Ascending aorta (tissue), 2 donors: ENCODE measurements at regions not wholly inside any gene's neighbourhood (a gene's known extent, or its start where the extent isn't known, plus 50 kb on each side); places are given as distances from the start of the nearest gene placed in this dataset.

Experiments
- DNase-seq, 2 donors: peaks; one replicate each; pipeline ENCODE4 v3.0.0-alpha.2; 2019; ENCODE audit warnings: low spot score in 2 of 2
- H3K27ac ChIP-seq, 2 donors: fragments of 200-600 bp; sonication (generic); one replicate each; pipeline ENCODE4 v1.5.1; 2016 to 2017; ENCODE audit warnings: mild to moderate bottlenecking in 1 of 2
- H3K27me3 ChIP-seq: fragments of 200-600 bp; sonication (generic); one replicate; pipeline ENCODE4 v1.5.1; 2017
- H3K36me3 ChIP-seq, 2 donors: fragments of 200-600 bp; sonication (generic); one replicate each; pipeline ENCODE4 v1.5.1; 2016
- H3K4me1 ChIP-seq, 2 donors: fragments of 200-600 bp; sonication (generic); one replicate each; pipeline ENCODE4 v1.5.1; 2016 to 2017; ENCODE audit warnings: mild to moderate bottlenecking in 1 of 2
- H3K4me3 ChIP-seq, 2 donors: fragments of 200-600 bp; sonication (generic); one replicate each; pipeline ENCODE4 v1.5.1; 2016 to 2017; ENCODE audit warnings: mild to moderate bottlenecking in 1 of 2
- H3K9me3 ChIP-seq, 2 donors: fragments of 200-600 bp; sonication (generic); one replicate each; pipeline ENCODE4 v1.5.1; 2016
- CTCF ChIP-seq, 3 experiments: fragments of 200-600 bp in 2 of 3; fragments of 450-650 bp in 1 of 3; sonication (generic) in 2 of 3; IDR thresholded peaks; one replicate each; pipeline ENCODE4 v1.5.1; 2016 to 2019; ENCODE audit warnings: antibody characterized with exemption in 3 of 3, mild to moderate bottlenecking in 1 of 3, moderate library complexity in 1 of 3
- intact Hi-C: fragments of 100-400 bp; cut with DNase I; formaldehyde crosslinking; loops from one replicate; pipeline ENCODE4 v1.15.1; 2023

DNA sequence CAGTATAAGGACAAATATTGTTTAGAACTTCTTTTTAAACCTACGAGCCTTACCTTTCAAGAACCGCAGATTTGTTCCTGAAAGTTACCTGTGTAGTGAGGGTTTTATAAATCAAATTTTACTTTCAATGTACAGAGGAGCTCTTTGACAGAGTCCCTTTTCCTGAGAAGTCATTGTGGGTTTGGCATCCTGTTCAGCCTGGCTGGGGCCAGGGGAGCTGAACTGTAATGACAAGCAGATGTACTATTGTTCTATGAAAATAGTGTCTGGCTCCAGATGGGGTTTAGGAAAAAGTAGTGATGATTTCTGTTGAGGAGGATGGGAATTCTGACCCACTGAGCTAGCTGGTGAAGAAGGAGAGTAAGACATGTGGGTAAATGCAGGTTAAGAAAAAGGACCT, 196.2 kb upstream of the PGRMC2 start:
- H3K27me3 ChIP-seq, result no peaks in the 10 kb centered on the region
- H3K36me3 ChIP-seq, result no peaks in the 10 kb centered on the region
- intact Hi-C loops, result no loop called here
- peaks cover 0 to 3% of the 10 kb centered on the region in 2 donors for H3K4me1 ChIP-seq
- no peaks in the 10 kb centered on the region for H3K9me3 ChIP-seq
- no peak for DNase-seq
- TF ChIP-seq CTCF (IDR thresholded peaks at IDR 0.05), result no peak
- H3K27ac ChIP-seq, result no peak overlapping the region
- no peak overlapping the region for H3K4me3 ChIP-seq

- H3K9me3 ChIP-seq, result no peaks in the 10 kb centered on the region
- no peaks in the 10 kb centered on the region for H3K27me3 ChIP-seq
- no peak for TF ChIP-seq CTCF (IDR thresholded peaks at IDR 0.05)
- intact Hi-C loops, result no loop called here
- no peak overlapping the region for H3K4me3 ChIP-seq
- no peaks in the 10 kb centered on the region for H3K36me3 ChIP-seq
- H3K4me1 ChIP-seq, result peaks cover 0 to 3% of the 10 kb centered on the region in 2 donors
- no peak overlapping the region for H3K27ac ChIP-seq
- no peak for DNase-seq
Measured at GRCh38 chr4:128483041-128483440, 195.4 kb upstream of the PGRMC2 start.

DNA sequence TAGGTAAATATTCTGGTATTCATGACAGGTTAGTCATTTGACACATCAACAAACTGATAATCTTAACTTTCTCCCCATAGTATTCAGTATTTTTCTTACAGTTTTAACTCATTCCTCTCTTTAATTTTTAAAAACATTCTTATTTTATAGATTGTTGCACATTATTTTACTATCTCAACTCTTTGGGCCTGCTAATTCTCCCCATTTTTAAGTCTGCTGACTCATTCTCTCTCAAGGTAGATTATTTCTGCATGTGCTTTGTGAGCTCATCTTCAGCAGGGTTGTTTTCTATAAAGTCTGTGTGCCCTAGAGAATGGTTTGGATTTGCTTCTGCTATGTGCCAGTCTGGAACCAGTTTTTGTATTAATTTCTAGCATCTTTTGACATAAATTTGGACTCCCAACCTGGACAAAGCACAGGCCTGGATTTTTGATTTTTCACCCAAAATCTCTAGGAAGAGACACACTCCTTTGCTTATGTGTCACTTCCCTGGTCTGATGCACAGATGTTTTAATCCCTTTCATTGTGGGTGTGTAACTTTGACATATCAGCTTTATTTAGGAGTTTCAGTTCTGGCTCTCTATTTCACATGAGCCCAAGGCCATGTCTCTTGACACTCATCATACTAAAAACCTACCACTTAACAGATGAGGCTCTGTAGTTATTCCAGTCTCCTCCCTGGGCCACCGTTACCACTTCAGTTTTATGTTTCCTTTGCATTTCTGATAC, 194.3 kb upstream of the PGRMC2 start:
- intact Hi-C loops, result no loop called here
- no peaks in the 10 kb centered on the region for H3K36me3 ChIP-seq
- no peak for TF ChIP-seq CTCF (IDR thresholded peaks at IDR 0.05)
- H3K27me3 ChIP-seq, result no peaks in the 10 kb centered on the region
- no peak overlapping the region for H3K27ac ChIP-seq
- no peak for DNase-seq
- no peak overlapping the region for H3K4me3 ChIP-seq
- H3K9me3 ChIP-seq, result no peaks in the 10 kb centered on the region
- H3K4me1 ChIP-seq, result peaks cover 0 to 3% of the 10 kb centered on the region in 2 donors

DNA sequence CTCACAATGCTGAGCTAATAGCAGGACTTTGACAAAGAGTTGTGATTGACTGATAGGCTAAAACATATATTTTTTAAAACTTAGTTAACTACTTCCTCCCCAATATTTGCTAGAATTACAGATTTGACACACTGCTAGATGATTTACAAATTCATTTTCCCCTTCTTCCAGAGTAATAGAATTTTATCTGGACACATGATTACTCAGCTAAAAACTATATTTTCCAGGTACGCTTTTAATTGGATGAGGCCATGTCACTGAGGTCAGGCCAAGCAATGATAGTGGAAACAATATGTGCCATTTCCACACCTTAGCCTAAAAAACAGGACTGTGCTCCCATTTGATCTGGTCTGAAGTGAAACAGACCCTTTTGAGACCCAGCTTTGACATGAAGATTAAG, 193.3 kb upstream of the PGRMC2 start:
- H3K4me1 ChIP-seq, result peaks cover 0 to 3% of the 10 kb centered on the region in 2 donors
- H3K27me3 ChIP-seq, result no peaks in the 10 kb centered on the region
- intact Hi-C loops, result no loop called here
- no peaks in the 10 kb centered on the region for H3K9me3 ChIP-seq
- no peak for TF ChIP-seq CTCF (IDR thresholded peaks at IDR 0.05)
- no peak overlapping the region for H3K4me3 ChIP-seq
- no peak for DNase-seq
- H3K27ac ChIP-seq, result no peak overlapping the region
- no peaks in the 10 kb centered on the region for H3K36me3 ChIP-seq

DNA sequence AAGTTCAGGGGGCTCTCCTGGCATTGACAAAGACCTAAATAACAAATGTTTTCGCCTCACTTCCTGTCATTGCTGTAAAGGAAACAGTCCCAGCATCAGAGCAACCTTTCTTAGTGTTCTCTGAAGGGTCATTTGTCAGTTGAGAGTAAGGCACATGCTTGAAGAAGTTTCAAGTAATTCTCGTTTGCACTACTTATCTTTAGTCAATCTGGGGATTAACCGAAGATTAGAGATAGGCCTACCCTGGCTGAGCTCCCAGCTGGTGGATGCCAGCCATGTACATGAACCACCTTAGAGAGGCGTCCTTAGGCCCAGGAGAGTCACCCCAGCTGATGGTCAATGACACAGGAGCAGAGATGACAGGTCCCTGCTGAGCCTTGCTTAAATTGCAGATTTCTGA, 189.9 kb upstream of the PGRMC2 start:
- intact Hi-C loops, result no loop called here

More for the DNA sequence above, 189.9 kb upstream of the PGRMC2 start:
- no peak for DNase-seq
- Histone ChIP-seq H3K9me3 (no peaks in the 10 kb centered on the region), H3K36me3 (no peaks in the 10 kb centered on the region), H3K4me1 (no peaks in the 10 kb centered on the region), H3K27ac (no peak overlapping the region), H3K27me3 (no peaks in the 10 kb centered on the region), H3K4me3 (no peak overlapping the region)
- no peak for TF ChIP-seq CTCF (IDR thresholded peaks at IDR 0.05)
